ENCODE measurements at regions not wholly inside any gene's neighbourhood (a gene's known extent, or its start where the extent isn't known, plus 50 kb on each side); places are given as distances from the start of the nearest gene placed in this dataset.

- TF ChIP-seq EP300 (IDR thresholded peaks at IDR 0.05; ENCODE audit: borderline replicate concordance) (no peak), YY1 (IDR thresholded peaks at IDR 0.05; ENCODE audit: low read depth) (no peak), REST (IDR thresholded peaks at IDR 0.05; ENCODE audit: low read depth) (no peak)
- TF ChIP-seq, protein P1, sequence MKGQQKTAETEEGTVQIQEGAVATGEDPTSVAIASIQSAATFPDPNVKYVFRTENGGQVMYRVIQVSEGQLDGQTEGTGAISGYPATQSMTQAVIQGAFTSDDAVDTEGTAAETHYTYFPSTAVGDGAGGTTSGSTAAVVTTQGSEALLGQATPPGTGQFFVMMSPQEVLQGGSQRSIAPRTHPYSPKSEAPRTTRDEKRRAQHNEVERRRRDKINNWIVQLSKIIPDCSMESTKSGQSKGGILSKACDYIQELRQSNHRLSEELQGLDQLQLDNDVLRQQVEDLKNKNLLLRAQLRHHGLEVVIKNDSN (IDR thresholded peaks at IDR 0.05): no peak
Observed at GRCh38 chr21:27691006-27691405, 724.1 kb upstream of the ADAMTS5 start.

Measured in Ishikawa (cell line).